ENCODE measurements at regions not wholly inside any gene's neighbourhood (a gene's known extent, or its start where the extent isn't known, plus 50 kb on each side); places are given as distances from the start of the nearest gene placed in this dataset.

DNA sequence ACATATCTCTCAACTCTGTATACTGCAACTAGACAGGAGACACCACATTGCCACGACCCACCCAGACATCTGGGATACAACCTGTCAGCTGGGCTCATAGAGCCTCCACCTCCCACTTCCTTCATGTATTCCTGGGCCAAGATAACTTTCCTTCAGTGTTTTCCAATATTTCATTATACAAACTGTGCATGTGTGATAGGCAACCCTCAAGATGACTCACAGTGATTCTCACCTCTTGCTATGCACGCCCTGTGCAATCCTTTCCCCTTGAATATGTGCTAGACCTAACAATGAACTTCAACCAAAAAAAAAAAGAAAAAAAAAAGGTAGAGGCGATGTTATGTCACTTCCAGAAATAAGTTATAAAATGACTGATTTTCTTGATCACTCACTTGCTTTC lies 138.0 kb upstream of the ALCAM start:
- Histone ChIP-seq H3K4me3 (ENCODE audit: low read length) (no peak overlapping the region), H3K27me3 (replicated peaks; ENCODE audit: insufficient read depth, low read length) (no peaks in the 10 kb centered on the region), H2AFZ (ENCODE audit: low read length) (no peak overlapping the region), H3K9ac (ENCODE audit: low read length) (no peak overlapping the region), H3K36me3 (replicated peaks; ENCODE audit: insufficient read depth, low read length) (no peaks in the 10 kb centered on the region), H3K9me2 (replicated peaks; ENCODE audit: insufficient read depth, low read length) (no peaks in the 10 kb centered on the region; the same call in 1 of the 2 replicates), H3F3A (ENCODE audit: insufficient read depth, low read length) (no peaks in the 10 kb centered on the region), H3K9me3 (replicated peaks; ENCODE audit: insufficient read depth, low read length) (no peaks in the 10 kb centered on the region), H3K27ac (ENCODE audit: low read length) (no peak overlapping the region), H3K4me2 (ENCODE audit: low read depth, low read length) (no peak overlapping the region), H3K4me1 (ENCODE audit: low read length) (no peaks in the 10 kb centered on the region), H3K79me2 (ENCODE audit: low read length) (no peaks in the 10 kb centered on the region), H4K20me1 (ENCODE audit: insufficient read depth, low read length) (no peaks in the 10 kb centered on the region)
- no peak for DNase-seq
- TF ChIP-seq EZH2 (optimal IDR thresholded peaks at IDR 0.05; ENCODE audit: low read depth, low read length) (no peak), EZH2phosphoT487 (IDR thresholded peaks at IDR 0.05; ENCODE audit: low read length) (no peak)
- TF ChIP-seq, protein P1, sequence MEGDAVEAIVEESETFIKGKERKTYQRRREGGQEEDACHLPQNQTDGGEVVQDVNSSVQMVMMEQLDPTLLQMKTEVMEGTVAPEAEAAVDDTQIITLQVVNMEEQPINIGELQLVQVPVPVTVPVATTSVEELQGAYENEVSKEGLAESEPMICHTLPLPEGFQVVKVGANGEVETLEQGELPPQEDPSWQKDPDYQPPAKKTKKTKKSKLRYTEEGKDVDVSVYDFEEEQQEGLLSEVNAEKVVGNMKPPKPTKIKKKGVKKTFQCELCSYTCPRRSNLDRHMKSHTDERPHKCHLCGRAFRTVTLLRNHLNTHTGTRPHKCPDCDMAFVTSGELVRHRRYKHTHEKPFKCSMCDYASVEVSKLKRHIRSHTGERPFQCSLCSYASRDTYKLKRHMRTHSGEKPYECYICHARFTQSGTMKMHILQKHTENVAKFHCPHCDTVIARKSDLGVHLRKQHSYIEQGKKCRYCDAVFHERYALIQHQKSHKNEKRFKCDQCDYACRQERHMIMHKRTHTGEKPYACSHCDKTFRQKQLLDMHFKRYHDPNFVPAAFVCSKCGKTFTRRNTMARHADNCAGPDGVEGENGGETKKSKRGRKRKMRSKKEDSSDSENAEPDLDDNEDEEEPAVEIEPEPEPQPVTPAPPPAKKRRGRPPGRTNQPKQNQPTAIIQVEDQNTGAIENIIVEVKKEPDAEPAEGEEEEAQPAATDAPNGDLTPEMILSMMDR (IDR thresholded peaks at IDR 0.05; ENCODE audit: low read length) = no peak

- no peak for DNase-seq
- Histone ChIP-seq H3K4me2 (ENCODE audit: low read depth, low read length) (no peak overlapping the region), H3K27me3 (replicated peaks; ENCODE audit: insufficient read depth, low read length) (no peaks in the 10 kb centered on the region), H2AFZ (ENCODE audit: low read length) (no peak overlapping the region), H3K27ac (ENCODE audit: low read length) (no peak overlapping the region), H3K4me1 (ENCODE audit: low read length) (no peaks in the 10 kb centered on the region), H3K79me2 (ENCODE audit: low read length) (no peaks in the 10 kb centered on the region), H3K9me3 (replicated peaks; ENCODE audit: insufficient read depth, low read length) (no peaks in the 10 kb centered on the region), H3K9me2 (replicated peaks; ENCODE audit: insufficient read depth, low read length) (no peaks in the 10 kb centered on the region), H3K36me3 (replicated peaks; ENCODE audit: insufficient read depth, low read length) (no peaks in the 10 kb centered on the region), H3K9ac (ENCODE audit: low read length) (no peak overlapping the region), H3F3A (ENCODE audit: insufficient read depth, low read length) (no peaks in the 10 kb centered on the region), H3K4me3 (ENCODE audit: low read length) (no peak overlapping the region), H4K20me1 (ENCODE audit: insufficient read depth, low read length) (no peaks in the 10 kb centered on the region)
- TF ChIP-seq, protein P1 (IDR thresholded peaks at IDR 0.05; ENCODE audit: low read length) = no peak
- no peak for TF ChIP-seq EZH2phosphoT487 (IDR thresholded peaks at IDR 0.05; ENCODE audit: low read length)
- no peak for TF ChIP-seq EZH2 (optimal IDR thresholded peaks at IDR 0.05; ENCODE audit: low read depth, low read length)
Observed at GRCh38 chr3:105232553-105232952, 134.2 kb upstream of the ALCAM start.

GRCh38 chr3:105233010-105233409 lies 133.7 kb upstream of the ALCAM start:
- H3K4me2 ChIP-seq (ENCODE audit: low read depth, low read length) = no peak overlapping the region
- H3K4me1 ChIP-seq (ENCODE audit: low read length) = no peaks in the 10 kb centered on the region
- no peaks in the 10 kb centered on the region for H4K20me1 ChIP-seq (ENCODE audit: insufficient read depth, low read length)
- no peaks in the 10 kb centered on the region for H3K27me3 ChIP-seq (replicated peaks; ENCODE audit: insufficient read depth, low read length)
- H2AFZ ChIP-seq (ENCODE audit: low read length) = no peak overlapping the region
- no peak overlapping the region for H3K27ac ChIP-seq (ENCODE audit: low read length)
- TF ChIP-seq, protein P1 (IDR thresholded peaks at IDR 0.05; ENCODE audit: low read length) = no peak
- TF ChIP-seq EZH2phosphoT487 (IDR thresholded peaks at IDR 0.05; ENCODE audit: low read length) (no peak), EZH2 (optimal IDR thresholded peaks at IDR 0.05; ENCODE audit: low read depth, low read length) (no peak)
- H3K9me2 ChIP-seq (replicated peaks; ENCODE audit: insufficient read depth, low read length) = no peaks in the 10 kb centered on the region
- H3K9me3 ChIP-seq (replicated peaks; ENCODE audit: insufficient read depth, low read length) = no peaks in the 10 kb centered on the region
- H3K36me3 ChIP-seq (replicated peaks; ENCODE audit: insufficient read depth, low read length) = no peaks in the 10 kb centered on the region
- no peak overlapping the region for H3K9ac ChIP-seq (ENCODE audit: low read length)
- H3K4me3 ChIP-seq (ENCODE audit: low read length) = no peak overlapping the region
- H3K79me2 ChIP-seq (ENCODE audit: low read length) = no peaks in the 10 kb centered on the region
- no peak for DNase-seq
- H3F3A ChIP-seq (ENCODE audit: insufficient read depth, low read length) = no peaks in the 10 kb centered on the region

Data from MM.1S (cell line).